GM21528 (cell line): ENCODE measurements at regions not wholly inside any gene's neighbourhood (a gene's known extent, or its start where the extent isn't known, plus 50 kb on each side); places are given as distances from the start of the nearest gene placed in this dataset.

Experiments
- ATAC-seq: cut with Tn5 transposase; IDR thresholded peaks from one replicate; pipeline ENCODE4 v1.9.1; 2021; ENCODE audit warnings: mild to moderate bottlenecking, moderate library complexity; ENCODE audit not compliant: unreplicated experiment, low FRiP score

GRCh38 chr7:41313171-41313570, 389.7 kb downstream of the INHBA start:
- ATAC-seq, result no peak

GRCh38 chr7:41312235-41312634, 390.7 kb downstream of the INHBA start:
- ATAC-seq, result no peak

GRCh38 chr7:41311301-41311700, 391.6 kb downstream of the INHBA start:
- ATAC-seq, result no peak

GRCh38 chr7:41306486-41306885, 396.4 kb downstream of the INHBA start:
- ATAC-seq, result no peak

- ATAC-seq, result no peak
Measured at GRCh38 chr7:41305001-41305400, 397.9 kb downstream of the INHBA start.

- ATAC-seq, result no peak
Measured at GRCh38 chr7:41303709-41304108, 399.2 kb downstream of the INHBA start.

- ATAC-seq, result no peak
Measured at GRCh38 chr7:41298409-41298808, 404.5 kb downstream of the INHBA start.

- no peak for ATAC-seq
Measured at GRCh38 chr7:41297166-41297565, 405.7 kb downstream of the INHBA start.

GRCh38 chr7:41295455-41295815, 407.5 kb downstream of the INHBA start:
- ATAC-seq, result no peak

GRCh38 chr7:41294556-41295454, 408.1 kb downstream of the INHBA start:
- no peak for ATAC-seq

GRCh38 chr7:41292487-41292886, 410.4 kb downstream of the INHBA start:
- ATAC-seq, result no peak

- no peak for ATAC-seq
Measured at GRCh38 chr7:41287559-41288335, 415.1 kb downstream of the INHBA start.

GRCh38 chr7:41280491-41280890, 422.4 kb downstream of the INHBA start:
- no peak for ATAC-seq

- no peak for ATAC-seq
Measured at GRCh38 chr7:41277561-41277960, 425.3 kb downstream of the INHBA start.

- no peak for ATAC-seq
Measured at GRCh38 chr7:41275255-41275654, 427.6 kb downstream of the INHBA start.

- ATAC-seq, result no peak
Measured at GRCh38 chr7:41274179-41274578, 428.7 kb downstream of the INHBA start.

- no peak for ATAC-seq
Measured at GRCh38 chr7:41272664-41273063, 430.2 kb downstream of the INHBA start.

GRCh38 chr7:41268878-41269277, 434.0 kb downstream of the INHBA start:
- ATAC-seq, result no peak

GRCh38 chr7:41261080-41261479, 441.8 kb downstream of the INHBA start:
- no peak for ATAC-seq

GRCh38 chr7:41257660-41258059, 445.2 kb downstream of the INHBA start:
- ATAC-seq, result no peak

GRCh38 chr7:41256186-41256945, 446.5 kb downstream of the INHBA start:
- ATAC-seq, result no peak
